Activated CD4-positive, CD25-positive, alpha-beta regulatory T cell treated with anti-CD3 and anti-CD28 coated beads, Interleukin-2, amount 50 U/mL, for 16 hours (primary cell): ENCODE measurements at regions not wholly inside any gene's neighbourhood (a gene's known extent, or its start where the extent isn't known, plus 50 kb on each side); places are given as distances from the start of the nearest gene placed in this dataset.
"Not testable (repeated sequence)": the region's sequence is repeated elsewhere in the genome, so short reads cannot be mapped to it uniquely, and the experiment has no call there.

Experiments
- DNase-seq: peaks from one replicate; pipeline ENCODE4 v3.0.0-alpha.2; 2020; ENCODE audit warnings: low read depth, low spot score

- not testable (repeated sequence) for DNase-seq
Observed at GRCh38 chr2:37806004-37806403, 119.1 kb upstream of the RMDN2 start.

- DNase-seq: no peak
Observed at GRCh38 chr2:37809525-37809924, 115.6 kb upstream of the RMDN2 start.

GRCh38 chr2:37809931-37810570 lies 115.0 kb upstream of the RMDN2 start:
- DNase-seq: no peak

- DNase-seq: no peak
Observed at GRCh38 chr2:37812414-37812813, 112.7 kb upstream of the RMDN2 start.

- no peak for DNase-seq
Observed at GRCh38 chr2:37812941-37813730, 112.0 kb upstream of the RMDN2 start.

- no peak for DNase-seq
Observed at GRCh38 chr2:37816036-37816435, 109.1 kb upstream of the RMDN2 start.

- no peak for DNase-seq
Observed at GRCh38 chr2:37816686-37817085, 108.4 kb upstream of the RMDN2 start.

- DNase-seq: no peak
Observed at GRCh38 chr2:37819186-37819585, 105.9 kb upstream of the RMDN2 start.

- no peak for DNase-seq
Observed at GRCh38 chr2:37820471-37820986, 104.6 kb upstream of the RMDN2 start.

- no peak for DNase-seq
Observed at GRCh38 chr2:37825586-37825985, 99.5 kb upstream of the RMDN2 start.

- DNase-seq: no peak
Observed at GRCh38 chr2:37826611-37827010, 98.5 kb upstream of the RMDN2 start.

- DNase-seq: no peak
Observed at GRCh38 chr2:37827455-37827854, 97.6 kb upstream of the RMDN2 start.

- no peak for DNase-seq
Observed at GRCh38 chr2:37827911-37828511, 97.1 kb upstream of the RMDN2 start.

GRCh38 chr2:37829202-37829601 lies 95.9 kb upstream of the RMDN2 start:
- no peak for DNase-seq

- no peak for DNase-seq
Observed at GRCh38 chr2:37829616-37830395, 95.3 kb upstream of the RMDN2 start.

- DNase-seq: no peak
Observed at GRCh38 chr2:37830636-37831035, 94.5 kb upstream of the RMDN2 start.

GRCh38 chr2:37831081-37831780 lies 93.9 kb upstream of the RMDN2 start:
- no peak for DNase-seq

GRCh38 chr2:37832590-37833197 lies 92.4 kb upstream of the RMDN2 start:
- peak; percentile 76 for DNase-seq

GRCh38 chr2:37833423-37833822 lies 91.7 kb upstream of the RMDN2 start:
- no peak for DNase-seq

- DNase-seq: no peak
Observed at GRCh38 chr2:37836270-37836669, 88.8 kb upstream of the RMDN2 start.

GRCh38 chr2:37836711-37837110 lies 88.4 kb upstream of the RMDN2 start:
- DNase-seq: no peak
